ENCODE measurements at regions not wholly inside any gene's neighbourhood (a gene's known extent, or its start where the extent isn't known, plus 50 kb on each side); places are given as distances from the start of the nearest gene placed in this dataset.

- TF ChIP-seq CTCF (IDR thresholded peaks at IDR 0.05; ENCODE audit: insufficient read depth, low read length) (no peak), POLR2AphosphoS5 (IDR thresholded peaks at IDR 0.05; ENCODE audit: low read depth) (no peak), REST (IDR thresholded peaks at IDR 0.05; ENCODE audit: insufficient replicate concordance, low read depth) (no peak), SPI1 (IDR thresholded peaks at IDR 0.05; ENCODE audit: borderline replicate concordance, low read depth) (no peak)
Measured at GRCh38 chr15:88385078-88385700, 82.0 kb downstream of the MRPL46 start.

Measured in HL-60 (cell line).